SHP77 treated with DMSO at 0.1 percent for 48 hours (cell line): ENCODE measurements at regions not wholly inside any gene's neighbourhood (a gene's known extent, or its start where the extent isn't known, plus 50 kb on each side); places are given as distances from the start of the nearest gene placed in this dataset.

Experiments used
- DNase-seq: peaks from one replicate; lab custom pipeline; 2025; lab: John Stamatoyannopoulos, UW

DNA sequence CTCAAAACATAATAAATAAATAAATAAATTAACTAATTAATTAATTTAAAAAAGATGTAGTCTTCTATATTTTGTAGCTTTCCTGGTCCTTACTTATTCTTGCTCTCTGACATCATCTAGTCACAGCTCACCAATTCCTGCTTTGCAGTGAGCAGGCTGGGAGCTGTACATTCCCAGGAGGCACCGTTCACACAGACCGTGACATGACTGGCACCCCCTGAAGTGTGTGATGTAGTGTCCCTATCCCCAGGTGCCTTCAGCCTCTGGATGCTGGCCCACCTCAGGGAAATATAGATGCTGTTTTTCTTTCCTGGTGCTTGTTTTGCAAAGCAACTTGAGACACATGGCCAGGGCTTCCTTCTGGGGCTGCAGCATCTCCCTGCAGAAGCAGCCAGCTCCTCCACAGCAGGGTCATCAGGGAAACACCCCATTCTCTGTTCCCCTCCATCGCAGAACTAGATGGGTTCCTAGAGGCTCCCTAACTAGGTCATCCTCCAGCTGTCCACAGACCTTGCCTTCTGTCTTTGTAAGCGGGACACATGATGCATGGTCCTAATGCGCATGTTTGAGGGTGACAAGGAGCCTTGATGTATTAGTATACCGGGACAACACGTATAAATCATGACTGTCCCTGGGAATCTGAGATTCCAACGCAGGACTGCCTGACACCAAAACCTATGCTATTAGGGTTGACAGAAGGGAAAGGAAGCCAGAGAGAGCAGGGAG is 76.4 kb downstream of the RHOB start:
- DNase-seq = no peak

DNA sequence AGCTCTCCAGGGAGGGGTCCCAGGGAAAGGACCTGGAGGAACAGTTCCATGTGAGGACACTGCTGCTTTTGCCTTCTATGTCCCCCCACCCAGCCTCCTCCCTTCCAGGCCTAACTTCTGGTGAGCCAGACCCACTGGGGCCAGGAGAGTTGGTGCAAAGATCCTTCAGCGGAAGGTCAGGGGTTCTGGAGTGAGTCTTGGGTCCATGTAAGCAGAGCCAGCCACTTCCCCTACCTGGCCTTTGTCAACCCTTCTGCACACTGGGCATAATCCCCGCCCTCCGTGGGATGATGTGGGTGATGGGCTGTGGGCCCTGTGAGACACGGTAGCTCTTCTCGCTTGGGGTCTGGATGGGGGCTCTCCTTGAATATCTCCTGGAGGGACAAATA is 76.9 kb downstream of the RHOB start:
- no peak for DNase-seq

DNA sequence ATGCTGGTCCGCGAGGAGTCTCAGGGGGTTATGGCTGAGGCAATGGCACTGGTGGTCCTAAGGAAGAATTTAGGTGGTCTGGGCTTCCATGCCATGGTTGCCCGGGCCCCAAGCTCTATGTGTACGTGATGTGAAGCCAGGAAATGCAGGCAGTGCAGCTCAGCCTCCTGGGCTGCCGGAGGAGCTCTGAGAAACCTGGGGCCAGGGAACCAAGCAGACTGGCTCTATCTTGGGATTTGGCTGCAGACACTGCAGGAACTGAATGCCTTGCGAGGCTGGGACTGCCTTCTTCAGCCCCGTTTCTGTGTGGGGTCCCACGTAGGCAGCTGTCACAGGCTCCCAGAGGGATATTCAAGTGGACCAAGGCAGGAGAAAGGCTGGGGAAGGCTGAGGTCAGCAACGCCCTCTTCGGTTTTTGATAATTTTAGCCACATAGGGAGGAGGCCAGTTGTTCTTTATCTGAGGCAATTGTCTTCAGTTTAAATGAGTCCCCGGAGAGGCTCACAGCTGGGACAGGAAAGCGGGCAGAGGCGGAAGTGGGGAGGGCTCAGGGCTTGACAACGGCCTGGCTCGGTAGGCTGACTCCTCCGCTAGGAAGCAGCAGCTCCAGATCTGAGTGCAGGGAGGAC is 77.7 kb downstream of the RHOB start:
- no peak for DNase-seq

DNA sequence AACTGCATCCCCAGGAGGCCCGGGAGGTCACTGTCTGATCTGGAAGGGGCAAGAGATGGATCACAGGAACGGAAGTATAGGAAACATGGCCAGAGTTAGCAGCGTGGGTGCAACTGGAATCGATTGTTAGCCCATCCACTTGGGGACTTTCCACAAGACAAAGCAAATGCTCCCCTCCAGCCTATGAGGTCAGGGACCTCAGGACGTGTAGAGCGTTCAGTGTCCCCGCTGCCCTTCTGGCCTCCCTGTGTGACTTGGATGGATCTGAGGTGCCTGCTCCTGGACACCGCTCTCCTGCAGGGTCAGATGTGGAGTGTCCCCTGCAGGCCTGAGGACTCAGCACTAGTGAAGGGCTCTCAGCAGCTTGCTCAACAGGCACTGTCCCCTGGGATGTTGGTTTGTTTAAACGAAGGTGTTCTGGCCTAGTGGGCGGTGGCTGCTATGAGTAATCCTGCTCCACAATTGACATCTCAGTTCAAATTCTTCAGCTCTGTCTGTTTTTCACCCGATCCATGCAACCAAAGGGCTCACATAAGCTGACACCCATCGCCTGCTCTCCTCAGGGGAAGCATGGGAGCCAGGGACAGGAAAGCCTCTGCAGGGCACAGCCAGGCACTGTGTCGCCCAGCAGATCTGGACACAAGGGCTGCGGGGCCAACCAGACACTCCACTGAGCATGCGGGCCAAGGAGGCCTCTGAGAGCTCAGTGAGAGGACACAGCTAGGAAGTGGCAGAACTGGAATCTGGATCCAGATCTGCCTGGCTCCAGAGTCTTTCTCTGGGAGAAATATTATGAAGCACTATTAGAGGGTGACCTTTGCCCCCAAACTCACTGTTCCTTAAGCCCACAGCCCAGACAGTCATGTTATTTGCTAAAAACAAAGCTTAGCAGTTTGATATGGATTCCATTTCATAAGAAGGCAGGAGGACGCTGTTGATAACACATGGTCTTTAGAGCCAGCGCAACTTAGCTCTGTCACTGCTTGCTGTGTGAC is 78.5 kb downstream of the RHOB start:
- DNase-seq = no peak

DNA sequence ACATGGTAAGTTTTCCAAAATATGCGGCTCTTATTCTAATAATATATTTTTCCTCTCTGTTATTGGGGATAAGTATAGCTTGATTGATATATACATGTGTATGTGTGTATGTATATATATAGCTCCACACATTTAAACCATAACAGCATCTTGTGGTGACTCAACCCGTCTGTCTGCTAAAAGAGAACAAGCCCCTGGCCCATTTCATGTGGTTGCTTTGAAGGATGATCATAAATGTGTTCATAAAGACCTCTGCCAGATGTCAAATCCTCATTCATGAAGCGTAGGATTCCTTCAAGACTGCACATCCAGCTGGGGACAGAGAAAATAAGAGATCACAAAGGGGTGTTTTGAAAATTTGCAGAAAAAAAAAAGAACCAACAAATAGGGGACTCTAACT is 79.3 kb downstream of the RHOB start:
- no peak for DNase-seq

DNA sequence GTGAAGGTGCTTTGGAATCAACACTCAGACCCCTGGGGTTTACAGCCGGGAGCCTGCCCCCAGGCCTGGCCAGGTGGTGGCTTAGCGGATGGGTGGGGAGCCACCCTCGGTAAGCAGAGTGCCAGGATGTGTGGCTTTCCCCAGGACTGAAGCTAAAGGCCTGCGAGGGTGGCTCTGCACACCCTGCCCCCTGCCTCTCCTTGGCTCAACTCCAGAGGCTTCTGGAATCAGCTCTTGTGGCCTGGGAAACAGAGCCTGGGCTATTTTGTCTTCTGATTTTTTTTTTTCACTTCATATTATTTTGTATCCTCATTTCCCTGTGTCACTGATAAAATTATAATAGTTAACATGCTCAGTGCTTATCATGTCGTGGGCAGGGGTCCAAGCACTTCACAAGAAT is 79.8 kb downstream of the RHOB start:
- no peak for DNase-seq

DNA sequence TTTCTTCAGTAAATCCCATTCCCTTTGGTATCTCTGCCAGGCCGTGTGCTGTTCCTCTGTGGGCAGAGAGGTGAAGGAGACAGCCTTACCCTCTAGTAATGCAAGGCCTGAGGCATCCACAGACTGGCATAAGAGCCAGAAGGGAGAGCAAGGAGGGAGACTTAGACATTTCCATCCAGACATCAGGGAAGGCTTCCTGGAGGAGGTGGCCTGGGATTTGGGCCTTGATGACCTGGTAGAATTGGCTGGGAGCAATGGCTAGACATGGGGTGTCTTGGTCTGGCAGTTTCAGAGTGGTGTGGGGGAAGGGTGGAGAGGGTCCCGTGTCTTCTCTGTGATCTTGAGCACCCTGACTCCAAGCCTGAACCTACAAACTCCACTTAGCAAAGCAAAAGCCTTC is 81.8 kb downstream of the RHOB start:
- no peak for DNase-seq

DNA sequence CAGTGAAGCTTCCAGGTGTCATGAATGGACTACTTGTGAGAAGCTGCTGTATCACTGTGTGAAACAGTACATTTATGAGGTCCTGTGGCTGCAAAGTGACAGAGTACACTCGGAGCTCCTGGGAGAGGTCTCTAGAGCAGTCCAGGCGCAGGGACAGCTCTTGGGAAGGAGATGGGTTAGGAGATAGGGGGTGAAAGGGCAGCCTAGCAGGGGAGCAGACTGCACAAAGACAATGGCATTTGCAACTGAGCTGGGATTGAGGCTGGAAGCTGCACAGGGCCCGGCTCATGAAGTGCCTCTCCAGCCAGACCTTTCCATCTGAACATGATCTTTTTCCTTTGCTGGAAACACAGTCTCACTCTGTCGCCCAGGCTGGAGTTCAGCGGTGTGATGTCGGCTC is 83.6 kb downstream of the RHOB start:
- DNase-seq = no peak

DNA sequence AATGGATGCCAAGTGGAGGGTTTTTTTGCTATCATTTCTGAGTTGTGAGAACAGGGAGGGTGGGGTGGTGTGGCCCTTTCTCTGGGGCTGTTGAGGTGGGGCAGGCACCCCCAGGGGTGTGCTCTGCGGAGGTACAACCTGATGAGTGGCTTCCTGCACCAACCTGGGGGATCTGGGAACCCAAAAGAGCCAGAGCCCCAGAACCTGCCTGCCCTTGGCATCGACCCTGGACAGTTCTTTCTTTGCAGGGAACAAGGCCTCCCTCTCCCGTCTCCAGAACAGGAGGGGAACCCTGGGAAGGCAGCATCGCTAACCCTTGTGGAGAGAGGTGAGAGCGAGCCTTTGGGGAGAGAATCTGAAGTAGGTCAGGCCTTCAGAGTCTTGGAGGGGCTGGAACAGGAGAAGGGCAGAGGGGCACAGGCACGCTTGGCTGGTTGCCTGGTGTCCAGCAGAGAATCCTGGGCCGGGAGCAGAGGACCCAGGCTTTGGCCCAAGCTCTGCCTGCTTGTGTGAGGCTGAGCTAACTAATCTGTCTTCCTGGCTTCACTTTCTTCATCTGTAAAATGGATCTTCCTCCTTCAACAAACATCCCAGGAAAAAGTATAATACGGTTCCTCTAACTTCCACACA is 84.9 kb downstream of the RHOB start:
- DNase-seq = no peak

DNA sequence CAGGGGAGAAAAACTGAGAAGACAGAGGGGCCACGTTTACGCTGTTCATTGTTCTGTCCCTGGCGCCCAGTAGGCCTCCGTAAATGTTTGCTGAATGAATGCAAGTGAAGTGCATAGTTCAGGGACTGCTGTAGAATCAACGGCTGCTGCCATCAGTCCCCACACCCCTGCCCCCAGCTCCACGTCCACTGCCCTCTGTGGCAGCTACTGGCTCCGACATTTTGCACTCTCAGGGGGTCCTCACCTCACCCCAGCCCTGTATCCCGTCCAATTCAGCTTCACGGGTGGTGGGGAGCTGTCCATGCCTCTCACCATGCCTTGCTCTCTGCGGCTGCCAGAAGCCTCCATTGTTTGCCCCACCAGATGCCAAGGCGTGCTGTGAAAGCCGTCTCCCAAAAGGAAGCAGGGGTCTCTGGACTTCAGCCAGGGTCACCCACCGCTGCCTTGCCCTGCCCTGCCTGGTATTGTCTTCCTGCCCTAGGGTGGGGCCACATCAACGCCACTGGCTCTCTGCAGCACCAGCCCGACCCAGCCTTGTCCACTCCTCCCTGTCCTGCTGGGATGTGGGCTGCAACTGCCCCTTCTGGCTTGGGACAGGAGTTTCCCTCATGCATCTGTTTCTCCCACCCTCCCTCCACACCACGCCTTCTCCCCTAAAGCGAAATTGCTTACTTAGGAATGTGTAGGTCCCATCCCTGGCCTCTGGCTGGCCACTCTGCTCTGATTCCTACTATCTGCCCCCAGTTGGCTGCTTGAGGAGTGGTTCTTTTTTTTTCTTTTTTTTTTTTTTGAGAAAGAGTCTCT is 86.0 kb downstream of the RHOB start:
- no peak for DNase-seq

DNA sequence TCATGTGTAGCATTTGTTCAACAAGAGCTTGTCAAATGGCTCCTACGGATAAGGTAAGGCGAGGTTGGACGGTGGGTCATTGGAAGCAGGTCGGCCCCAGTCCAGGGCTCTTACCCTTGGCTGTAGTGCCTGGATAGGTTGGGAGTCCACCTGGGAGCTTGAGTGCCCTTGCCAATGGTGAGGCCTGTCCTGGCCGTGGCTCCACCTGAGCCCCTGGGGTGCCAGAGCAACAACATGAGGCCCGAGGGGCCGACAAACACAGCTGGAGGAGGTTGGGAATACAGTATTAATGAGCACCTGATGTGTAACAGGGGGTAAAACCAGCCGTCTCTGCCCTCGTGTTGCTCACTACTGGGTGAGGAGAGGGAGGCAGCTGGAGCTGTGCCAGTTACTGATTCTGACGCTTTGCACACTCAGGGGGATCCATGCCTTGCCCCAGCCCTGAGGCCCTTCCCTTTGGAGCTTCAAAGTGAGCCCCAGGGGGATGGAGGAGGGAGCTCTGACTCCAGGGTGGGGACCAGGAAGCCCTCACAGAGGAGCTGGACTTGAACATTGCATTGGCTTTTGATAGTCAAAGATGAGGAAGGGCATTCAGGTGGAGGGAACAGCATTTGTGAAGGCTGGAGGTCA is 87.2 kb downstream of the RHOB start:
- DNase-seq = no peak

DNA sequence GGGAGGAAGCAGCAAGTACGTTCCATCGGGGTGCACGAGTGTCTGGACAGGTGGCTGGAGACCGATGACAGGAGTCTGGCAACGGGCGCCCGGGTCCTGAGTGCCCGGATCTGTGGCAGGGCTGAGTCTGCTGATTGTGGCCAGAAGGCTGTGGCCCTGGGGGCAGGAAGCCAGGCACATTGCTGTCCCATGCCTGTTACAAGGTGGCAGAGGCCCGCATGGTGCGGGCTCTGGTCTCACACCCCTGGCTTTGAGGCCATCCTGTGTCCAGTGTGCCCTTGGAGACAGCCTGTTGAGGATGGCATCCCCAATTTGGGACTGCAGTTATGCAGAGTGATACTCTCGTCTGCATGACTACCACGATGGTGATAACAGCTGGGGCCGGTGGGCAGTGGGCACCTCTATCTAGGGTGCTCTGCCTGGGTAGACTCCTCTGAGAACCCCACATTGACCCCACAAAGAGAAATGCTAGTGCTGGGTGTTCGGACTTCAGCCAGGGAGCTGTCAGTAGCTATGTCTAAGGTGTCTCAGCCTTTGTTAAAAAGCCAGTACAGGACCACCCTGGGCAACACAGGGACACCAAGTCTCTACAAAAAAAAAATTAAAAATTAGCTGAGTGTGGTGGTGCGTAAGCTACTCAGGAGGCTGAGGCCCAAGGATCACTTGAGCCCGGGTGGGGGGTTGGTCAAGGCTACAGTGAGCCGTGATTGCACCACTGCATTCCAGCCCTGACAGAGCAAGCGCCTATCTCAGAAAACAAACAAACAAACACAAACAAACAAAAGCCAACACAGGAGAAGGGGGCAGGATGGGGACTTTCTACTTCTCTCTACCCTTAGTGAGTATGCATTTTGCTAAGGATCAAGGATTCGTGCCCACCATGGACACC is 88.3 kb downstream of the RHOB start:
- DNase-seq = no peak

DNA sequence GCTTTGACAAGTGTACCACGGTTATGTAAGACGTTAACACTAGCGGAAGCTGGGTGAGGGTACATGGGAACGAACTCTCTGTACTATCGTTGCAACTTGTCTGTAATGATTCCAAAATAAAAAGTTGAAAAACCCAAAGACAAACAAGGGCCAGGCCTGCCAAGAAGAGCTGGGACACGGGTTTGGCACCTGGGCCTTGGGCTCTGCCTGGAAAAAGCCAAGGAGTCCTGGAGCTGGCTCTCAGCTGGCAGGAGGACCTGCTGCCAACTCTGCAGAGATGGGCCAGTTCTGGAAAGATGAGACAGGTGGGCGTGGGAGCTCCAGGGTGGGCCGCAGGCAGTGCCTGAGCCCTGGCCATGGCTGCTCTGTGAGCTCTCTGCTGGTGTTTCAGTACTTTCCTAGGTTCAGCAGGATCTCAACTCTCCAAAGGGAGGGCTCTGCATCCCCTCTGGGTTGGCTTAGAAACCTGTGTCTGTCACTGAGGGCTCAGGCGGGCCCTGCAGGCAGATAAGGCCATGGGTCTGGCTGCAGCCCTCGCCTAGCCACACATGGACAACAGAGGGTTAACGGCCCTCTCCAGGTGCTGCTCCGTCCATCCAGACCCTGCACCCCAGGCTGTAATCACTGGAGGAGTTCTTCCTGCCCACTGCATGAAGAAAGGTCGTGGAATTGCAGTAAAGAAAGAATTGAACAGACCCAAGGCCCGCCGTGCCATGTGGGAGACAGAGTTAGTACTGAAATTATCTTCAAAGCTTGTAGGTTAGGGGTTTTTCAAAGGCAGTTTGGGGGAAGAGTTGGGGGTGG is 89.9 kb downstream of the RHOB start:
- DNase-seq = no peak

DNA sequence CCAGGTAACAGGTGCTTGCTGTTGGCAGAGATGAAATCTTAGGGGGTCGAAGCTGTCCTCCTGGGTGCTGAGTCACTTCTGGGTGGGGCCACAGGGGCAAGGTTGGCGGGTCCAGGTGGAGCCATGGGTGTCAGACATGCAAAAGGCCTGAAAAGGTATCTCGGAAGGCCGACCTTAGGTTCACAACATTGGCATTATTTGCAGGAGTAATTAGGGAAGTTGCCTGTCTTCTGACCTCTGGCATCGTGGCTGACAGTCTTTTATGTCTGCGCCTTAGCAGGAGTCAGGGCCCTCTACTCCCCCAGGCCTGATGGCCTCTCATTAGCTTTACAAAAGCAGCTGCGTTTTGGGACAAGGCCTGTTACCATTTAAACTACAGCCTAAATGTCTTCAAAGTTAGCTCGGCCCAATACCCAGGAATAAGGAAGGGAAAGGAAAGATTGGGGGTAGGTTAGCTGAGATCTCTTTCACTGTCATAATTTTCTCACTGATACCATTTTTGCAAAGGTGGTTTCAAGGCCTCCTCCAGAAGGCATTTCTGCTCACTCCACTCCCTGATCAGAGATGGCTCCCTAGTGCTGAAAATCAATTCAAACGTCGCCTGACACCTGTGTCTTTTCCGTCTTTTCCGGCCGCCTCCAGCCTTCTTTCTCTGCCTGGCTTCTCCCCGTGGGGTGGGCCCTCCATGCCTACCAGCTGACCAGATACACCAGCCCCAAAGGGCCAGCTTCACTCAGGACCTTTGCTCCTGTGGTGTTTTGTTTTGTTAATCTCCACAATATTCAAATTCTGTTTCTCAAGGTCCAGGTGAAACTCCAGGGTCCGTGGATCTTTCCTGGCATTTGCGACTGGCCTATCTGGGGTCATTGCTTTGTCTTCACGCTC is 90.8 kb downstream of the RHOB start:
- DNase-seq = no peak

DNA sequence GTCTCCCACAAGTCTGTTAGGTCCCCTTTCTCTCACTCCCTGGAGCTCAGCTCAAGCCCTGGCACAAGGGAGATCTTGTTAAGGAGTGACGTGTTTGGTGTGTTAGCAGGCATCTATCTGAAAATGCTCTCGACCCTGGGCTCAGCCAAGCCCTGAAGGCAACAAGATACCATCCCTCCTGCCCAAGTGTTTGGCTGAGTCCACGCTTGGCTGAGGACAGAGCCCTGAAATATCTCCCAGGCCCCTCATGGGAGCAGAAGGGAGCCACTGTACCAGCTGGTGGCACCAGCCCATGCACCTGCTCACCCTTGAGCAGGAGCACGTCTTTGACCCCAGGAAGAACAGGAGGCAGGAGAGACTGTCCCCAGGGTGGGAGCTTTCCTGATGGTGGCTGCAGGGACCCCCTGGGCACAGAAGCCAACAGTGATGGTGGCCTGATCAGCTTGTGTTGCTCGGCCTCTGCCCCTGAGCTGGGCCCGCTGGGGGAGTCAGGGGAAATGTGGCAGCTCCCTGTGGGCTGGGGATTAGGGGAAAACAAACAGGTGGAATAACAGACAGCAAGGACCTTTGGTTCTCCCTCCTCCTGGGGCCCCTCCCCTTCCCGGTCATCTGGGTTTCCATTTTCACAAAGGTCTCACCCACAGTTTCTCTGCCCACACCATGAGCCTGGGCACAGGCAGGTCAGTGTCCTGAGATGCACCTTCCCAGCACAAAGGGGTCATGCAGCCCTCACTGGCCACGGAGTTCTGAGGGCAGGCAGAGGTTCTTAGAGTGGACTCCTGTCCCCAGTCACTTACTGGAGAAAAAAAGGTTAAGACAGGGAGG is 91.6 kb downstream of the RHOB start:
- peak; percentile 27 for DNase-seq

DNA sequence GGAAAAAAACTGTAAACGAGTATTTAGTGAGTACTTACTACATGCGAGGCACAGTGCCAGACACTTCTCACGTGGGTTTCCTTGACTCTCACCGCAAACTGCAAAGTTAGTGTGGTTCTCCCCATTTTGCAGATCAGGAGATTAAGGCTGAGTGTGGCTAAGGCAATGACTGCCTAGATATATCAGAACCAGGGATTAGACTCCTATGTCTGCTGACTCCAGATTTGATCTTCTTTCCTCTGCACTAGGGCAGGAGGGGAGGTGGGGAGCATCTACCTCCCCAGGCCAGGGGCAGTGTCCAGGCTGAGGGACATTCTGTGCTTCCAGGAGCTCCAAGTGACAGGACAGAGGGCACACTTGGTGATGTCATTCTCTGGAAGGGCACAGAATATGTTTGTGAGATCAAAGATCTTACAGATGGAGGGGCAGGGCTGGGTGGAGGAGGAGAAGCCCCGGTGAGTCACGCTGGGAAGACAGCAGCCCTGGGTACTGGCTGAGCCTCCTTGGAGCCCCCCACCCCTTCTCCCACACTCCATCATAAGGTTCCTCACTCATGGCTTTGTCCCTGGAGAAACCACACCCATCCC is 92.4 kb downstream of the RHOB start:
- DNase-seq = no peak
